ENCODE measurements at regions not wholly inside any gene's neighbourhood (a gene's known extent, or its start where the extent isn't known, plus 50 kb on each side); places are given as distances from the start of the nearest gene placed in this dataset.

GRCh38 chr1:188225975-188226374 is 1397.2 kb downstream of the PLA2G4A start:
- TF ChIP-seq, protein P1, sequence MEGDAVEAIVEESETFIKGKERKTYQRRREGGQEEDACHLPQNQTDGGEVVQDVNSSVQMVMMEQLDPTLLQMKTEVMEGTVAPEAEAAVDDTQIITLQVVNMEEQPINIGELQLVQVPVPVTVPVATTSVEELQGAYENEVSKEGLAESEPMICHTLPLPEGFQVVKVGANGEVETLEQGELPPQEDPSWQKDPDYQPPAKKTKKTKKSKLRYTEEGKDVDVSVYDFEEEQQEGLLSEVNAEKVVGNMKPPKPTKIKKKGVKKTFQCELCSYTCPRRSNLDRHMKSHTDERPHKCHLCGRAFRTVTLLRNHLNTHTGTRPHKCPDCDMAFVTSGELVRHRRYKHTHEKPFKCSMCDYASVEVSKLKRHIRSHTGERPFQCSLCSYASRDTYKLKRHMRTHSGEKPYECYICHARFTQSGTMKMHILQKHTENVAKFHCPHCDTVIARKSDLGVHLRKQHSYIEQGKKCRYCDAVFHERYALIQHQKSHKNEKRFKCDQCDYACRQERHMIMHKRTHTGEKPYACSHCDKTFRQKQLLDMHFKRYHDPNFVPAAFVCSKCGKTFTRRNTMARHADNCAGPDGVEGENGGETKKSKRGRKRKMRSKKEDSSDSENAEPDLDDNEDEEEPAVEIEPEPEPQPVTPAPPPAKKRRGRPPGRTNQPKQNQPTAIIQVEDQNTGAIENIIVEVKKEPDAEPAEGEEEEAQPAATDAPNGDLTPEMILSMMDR (IDR thresholded peaks at IDR 0.05; ENCODE audit: extremely low read depth, missing control alignments) = no peak
- no peak for DNase-seq (ENCODE audit: low spot score)

- TF ChIP-seq, protein P1 (IDR thresholded peaks at IDR 0.05; ENCODE audit: extremely low read depth, missing control alignments) = no peak
- no peak for DNase-seq (ENCODE audit: low spot score)
Measured at GRCh38 chr1:188228623-188229022, 1399.9 kb downstream of the PLA2G4A start.

DNA sequence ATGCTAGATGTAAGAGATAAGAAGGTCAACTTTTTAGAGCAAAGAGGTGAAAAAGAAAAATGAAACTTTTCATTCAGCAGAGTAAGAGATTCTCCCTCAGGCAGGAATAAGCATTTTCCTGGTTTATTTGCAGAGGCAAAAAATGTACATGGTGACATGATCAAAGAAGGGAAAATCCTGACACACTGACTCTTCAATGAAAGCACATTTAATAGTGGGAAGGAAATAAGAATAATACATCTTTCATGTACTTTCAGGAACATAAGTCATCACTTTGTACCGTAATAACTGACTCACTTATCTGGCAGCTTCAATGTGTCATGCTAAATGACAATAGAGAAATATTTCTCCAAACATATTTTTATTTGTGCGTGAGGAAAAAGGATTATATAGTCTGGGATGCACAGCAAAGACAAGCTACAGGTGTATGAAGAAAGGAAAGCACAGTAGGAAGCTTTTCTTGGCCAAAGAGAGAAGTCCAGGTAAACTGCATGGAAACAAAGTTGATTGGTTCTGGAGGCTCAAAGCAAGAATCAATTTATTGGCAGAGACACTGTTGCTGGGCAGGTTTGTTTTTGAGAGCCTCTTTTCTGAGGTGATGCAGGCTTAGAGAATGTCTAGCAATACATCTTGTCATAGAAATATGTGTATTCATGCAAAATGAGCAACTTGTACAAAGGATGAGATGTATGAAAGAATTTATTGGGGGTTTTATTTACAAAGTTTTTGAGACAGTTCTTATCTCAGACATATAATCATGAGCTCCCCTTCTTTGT is 1409.0 kb downstream of the PLA2G4A start:
- DNase-seq (ENCODE audit: low spot score) = no peak

GRCh38 chr1:188240772-188241406 is 1412.1 kb downstream of the PLA2G4A start:
- no peak for DNase-seq (ENCODE audit: low spot score)
- TF ChIP-seq, protein P1 (IDR thresholded peaks at IDR 0.05; ENCODE audit: extremely low read depth, missing control alignments) = no peak

More for the DNA sequence above, 1409.0 kb downstream of the PLA2G4A start:
- TF ChIP-seq, protein P1 (IDR thresholded peaks at IDR 0.05; ENCODE audit: extremely low read depth, missing control alignments) = no peak

DNA sequence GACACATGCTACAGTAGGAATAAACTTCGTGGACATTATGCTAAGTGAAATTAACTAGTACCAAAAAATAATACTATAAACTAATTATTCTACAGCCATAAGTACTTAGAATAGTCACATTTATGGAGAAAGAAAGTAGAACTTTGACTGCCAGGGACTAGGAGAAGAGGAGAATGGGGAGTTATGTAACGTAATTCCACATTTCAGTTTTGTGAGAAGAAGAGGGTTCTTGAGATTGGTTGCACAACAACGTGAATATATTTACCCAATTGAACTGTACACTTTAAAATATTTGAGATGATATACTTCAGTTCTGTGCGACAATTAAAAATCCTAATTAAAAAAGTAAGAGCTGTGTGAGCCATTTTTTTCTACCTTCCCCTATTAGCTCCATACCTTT is 1412.9 kb downstream of the PLA2G4A start:
- no peak for DNase-seq (ENCODE audit: low spot score)
- TF ChIP-seq, protein P1 (IDR thresholded peaks at IDR 0.05; ENCODE audit: extremely low read depth, missing control alignments) = no peak

GRCh38 chr1:188243456-188243855 is 1414.7 kb downstream of the PLA2G4A start:
- no peak for DNase-seq (ENCODE audit: low spot score)
- TF ChIP-seq, protein P1 (IDR thresholded peaks at IDR 0.05; ENCODE audit: extremely low read depth, missing control alignments) = no peak

DNA sequence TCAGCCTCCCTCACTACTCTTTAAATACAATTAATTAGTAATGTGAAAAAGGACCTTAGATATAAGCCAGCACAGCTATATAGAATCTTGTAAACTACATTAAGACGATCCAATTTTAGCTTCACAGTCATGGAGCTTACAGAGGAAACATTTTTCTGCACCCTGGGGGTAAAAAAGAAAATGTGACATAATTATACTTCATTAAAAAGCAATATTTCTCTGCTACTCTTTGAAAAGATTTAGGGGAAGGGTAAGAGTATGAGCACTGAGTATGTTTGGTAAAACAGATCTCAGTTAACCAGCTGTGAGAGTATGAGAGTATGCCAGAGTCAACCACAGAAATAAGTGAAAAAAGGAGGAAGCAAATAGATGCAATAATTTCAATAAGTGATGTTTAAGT is 1415.9 kb downstream of the PLA2G4A start:
- TF ChIP-seq, protein P1 (IDR thresholded peaks at IDR 0.05; ENCODE audit: extremely low read depth, missing control alignments) = no peak

More for the DNA sequence above, 1415.9 kb downstream of the PLA2G4A start:
- DNase-seq (ENCODE audit: low spot score) = no peak
